Colonic mucosa (tissue), 4 donors: ENCODE measurements at regions not wholly inside any gene's neighbourhood (a gene's known extent, or its start where the extent isn't known, plus 50 kb on each side); places are given as distances from the start of the nearest gene placed in this dataset.

Experiments
- DNase-seq: peaks from one replicate; pipeline ENCODE4 v3.0.0-alpha.2; 2020
- H3K27ac ChIP-seq: fragments of 200-600 bp; one replicate; pipeline ENCODE4 v1.8.0; 2021
- H3K27me3 ChIP-seq: fragments of 200-600 bp; one replicate; pipeline ENCODE4 v1.8.0; 2021
- H3K36me3 ChIP-seq: fragments of 200-600 bp; one replicate; pipeline ENCODE4 v1.8.0; 2021
- H3K4me1 ChIP-seq: fragments of 200-600 bp; one replicate; pipeline ENCODE4 v1.8.0; 2021; ENCODE audit warnings: mild to moderate bottlenecking
- H3K4me3 ChIP-seq: fragments of 200-600 bp; one replicate; pipeline ENCODE4 v1.8.0; 2021
- H3K9ac ChIP-seq, 2 donors: one replicate each; pipeline ENCODE4 v1.7.0; 2013; ENCODE audit warnings: control low read depth in 2 of 2, low read depth in 2 of 2, low read length in 2 of 2
- H3K9me3 ChIP-seq: fragments of 200-600 bp; one replicate; pipeline ENCODE4 v1.8.0; 2021
- intact Hi-C: fragments of 100-400 bp; cut with DNase I; formaldehyde crosslinking; loops from one replicate; pipeline ENCODE4 v1.14.1; 2022
- TF ChIP-seq, protein P1 (sequence below): fragments of 200-600 bp; IDR thresholded peaks from one replicate; pipeline ENCODE4 v1.8.0; 2022; ENCODE audit warnings: antibody characterized with exemption, mild to moderate bottlenecking
- donor health status: healthy.
- donor health status: DM: no; HTN: no; CAD: no.
- donor health status: DM: no; HTN: no; CAD: no.

DNA sequence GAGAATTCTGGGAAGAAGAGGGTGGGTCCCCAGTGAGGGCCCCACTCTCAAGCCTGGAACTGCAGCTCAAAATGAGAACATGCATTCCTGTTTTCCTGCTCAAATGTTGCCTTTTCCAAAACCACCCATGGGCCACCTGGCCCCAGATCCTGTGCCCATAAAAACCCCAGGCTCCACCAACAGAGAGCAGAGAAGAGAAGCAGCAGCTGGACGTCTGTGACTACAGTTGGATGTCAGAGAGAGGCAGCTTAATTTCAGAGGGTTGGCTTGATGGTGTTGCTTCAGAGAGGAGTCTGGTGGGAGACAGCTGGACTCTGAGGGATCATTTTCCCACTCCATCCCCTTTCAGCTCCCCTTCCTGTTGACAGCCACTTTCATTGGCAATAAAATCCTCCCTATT is 256.4 kb downstream of the FZD1 start:
- TF ChIP-seq, protein P1, sequence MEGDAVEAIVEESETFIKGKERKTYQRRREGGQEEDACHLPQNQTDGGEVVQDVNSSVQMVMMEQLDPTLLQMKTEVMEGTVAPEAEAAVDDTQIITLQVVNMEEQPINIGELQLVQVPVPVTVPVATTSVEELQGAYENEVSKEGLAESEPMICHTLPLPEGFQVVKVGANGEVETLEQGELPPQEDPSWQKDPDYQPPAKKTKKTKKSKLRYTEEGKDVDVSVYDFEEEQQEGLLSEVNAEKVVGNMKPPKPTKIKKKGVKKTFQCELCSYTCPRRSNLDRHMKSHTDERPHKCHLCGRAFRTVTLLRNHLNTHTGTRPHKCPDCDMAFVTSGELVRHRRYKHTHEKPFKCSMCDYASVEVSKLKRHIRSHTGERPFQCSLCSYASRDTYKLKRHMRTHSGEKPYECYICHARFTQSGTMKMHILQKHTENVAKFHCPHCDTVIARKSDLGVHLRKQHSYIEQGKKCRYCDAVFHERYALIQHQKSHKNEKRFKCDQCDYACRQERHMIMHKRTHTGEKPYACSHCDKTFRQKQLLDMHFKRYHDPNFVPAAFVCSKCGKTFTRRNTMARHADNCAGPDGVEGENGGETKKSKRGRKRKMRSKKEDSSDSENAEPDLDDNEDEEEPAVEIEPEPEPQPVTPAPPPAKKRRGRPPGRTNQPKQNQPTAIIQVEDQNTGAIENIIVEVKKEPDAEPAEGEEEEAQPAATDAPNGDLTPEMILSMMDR, result no peak

DNA sequence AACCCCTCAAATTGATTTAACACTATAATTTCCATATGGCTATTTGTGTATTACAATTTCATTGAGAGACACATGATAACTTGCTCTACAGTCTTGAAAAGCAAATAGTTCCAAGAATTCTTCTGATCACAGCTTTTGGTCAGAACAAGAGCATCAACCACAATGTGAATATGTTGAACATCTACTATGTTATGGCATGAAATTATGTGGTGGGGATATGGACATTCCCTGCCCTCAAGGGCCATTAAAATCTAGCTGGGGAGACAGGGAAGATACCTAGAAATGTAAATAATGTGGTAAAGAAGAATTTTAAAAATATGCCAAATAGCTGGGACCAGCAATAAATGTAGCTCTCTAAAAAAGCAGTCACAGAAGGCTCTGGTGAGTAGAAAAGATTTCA is 262.2 kb downstream of the FZD1 start:
- Histone ChIP-seq H3K9ac (no peak overlapping the region), H3K27me3 (no peaks in the 10 kb centered on the region), H3K4me3 (no peak overlapping the region), H3K4me1 (no peaks in the 10 kb centered on the region), H3K27ac (no peak overlapping the region), H3K9me3 (no peaks in the 10 kb centered on the region), H3K36me3 (no peaks in the 10 kb centered on the region)
- DNase-seq, result no peak
- intact Hi-C loops, result no loop called here
- TF ChIP-seq, protein P1, result no peak

More for the DNA sequence above, 256.4 kb downstream of the FZD1 start:
- Histone ChIP-seq H3K27ac (no peak overlapping the region), H3K36me3 (no peaks in the 10 kb centered on the region), H3K4me3 (no peak overlapping the region), H3K9me3 (no peaks in the 10 kb centered on the region), H3K27me3 (no peaks in the 10 kb centered on the region), H3K4me1 (no peaks in the 10 kb centered on the region), H3K9ac (no peak overlapping the region)
- intact Hi-C loops, result no loop called here
- DNase-seq, result no peak

DNA sequence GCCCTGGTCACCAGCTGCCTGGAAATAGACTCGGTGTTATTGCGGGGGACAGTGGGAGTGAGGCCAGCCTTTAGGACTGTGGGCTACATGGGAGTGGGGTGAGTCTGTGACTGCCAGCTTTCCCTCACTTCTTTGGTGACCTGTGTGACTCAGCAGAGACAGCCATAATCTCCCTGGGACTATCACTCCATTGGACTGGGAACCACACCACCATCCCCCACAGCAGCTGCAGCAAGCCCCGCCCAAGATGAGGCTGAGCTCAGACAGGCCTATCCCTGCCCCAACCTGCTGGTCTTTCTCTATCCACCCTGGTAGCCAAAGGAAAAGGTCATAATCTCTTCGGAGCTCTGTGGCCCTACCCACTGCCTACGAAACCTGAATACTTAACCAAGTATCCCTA is 263.2 kb downstream of the FZD1 start:
- Histone ChIP-seq H3K27ac (no peak overlapping the region), H3K9ac (no peak overlapping the region), H3K9me3 (no peaks in the 10 kb centered on the region), H3K4me1 (no peaks in the 10 kb centered on the region), H3K36me3 (no peaks in the 10 kb centered on the region), H3K4me3 (no peak overlapping the region), H3K27me3 (no peaks in the 10 kb centered on the region)
- DNase-seq, result no peak
- intact Hi-C loops, result no loop called here
- TF ChIP-seq, protein P1, result no peak

DNA sequence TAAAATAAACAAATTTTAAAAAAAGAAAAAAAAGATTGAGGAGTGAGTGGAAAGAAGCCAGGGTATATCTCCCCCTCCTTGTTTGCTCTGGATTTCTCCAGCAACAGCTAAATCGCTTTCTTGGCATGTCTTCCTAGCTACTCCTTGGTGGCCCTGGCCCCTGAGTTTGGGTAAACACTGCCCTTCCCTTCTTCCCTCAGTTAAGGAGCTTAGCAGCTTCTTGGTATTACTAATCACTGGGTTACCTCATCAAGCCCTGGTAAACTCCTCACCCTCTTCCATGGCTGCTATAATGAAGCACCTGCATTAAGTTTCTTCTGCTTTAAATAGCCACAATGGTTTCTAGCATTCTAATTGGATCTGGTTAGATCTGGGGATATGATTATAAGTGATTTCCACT is 269.8 kb downstream of the FZD1 start:
- H3K4me1 ChIP-seq, result no peaks in the 10 kb centered on the region
- no peak overlapping the region for H3K4me3 ChIP-seq
- TF ChIP-seq, protein P1, result no peak
- H3K36me3 ChIP-seq, result no peaks in the 10 kb centered on the region
- no peak overlapping the region for H3K9ac ChIP-seq
- H3K9me3 ChIP-seq, result no peaks in the 10 kb centered on the region
- intact Hi-C loops, result no loop called here
- no peak overlapping the region for H3K27ac ChIP-seq
- DNase-seq, result no peak
- no peaks in the 10 kb centered on the region for H3K27me3 ChIP-seq

DNA sequence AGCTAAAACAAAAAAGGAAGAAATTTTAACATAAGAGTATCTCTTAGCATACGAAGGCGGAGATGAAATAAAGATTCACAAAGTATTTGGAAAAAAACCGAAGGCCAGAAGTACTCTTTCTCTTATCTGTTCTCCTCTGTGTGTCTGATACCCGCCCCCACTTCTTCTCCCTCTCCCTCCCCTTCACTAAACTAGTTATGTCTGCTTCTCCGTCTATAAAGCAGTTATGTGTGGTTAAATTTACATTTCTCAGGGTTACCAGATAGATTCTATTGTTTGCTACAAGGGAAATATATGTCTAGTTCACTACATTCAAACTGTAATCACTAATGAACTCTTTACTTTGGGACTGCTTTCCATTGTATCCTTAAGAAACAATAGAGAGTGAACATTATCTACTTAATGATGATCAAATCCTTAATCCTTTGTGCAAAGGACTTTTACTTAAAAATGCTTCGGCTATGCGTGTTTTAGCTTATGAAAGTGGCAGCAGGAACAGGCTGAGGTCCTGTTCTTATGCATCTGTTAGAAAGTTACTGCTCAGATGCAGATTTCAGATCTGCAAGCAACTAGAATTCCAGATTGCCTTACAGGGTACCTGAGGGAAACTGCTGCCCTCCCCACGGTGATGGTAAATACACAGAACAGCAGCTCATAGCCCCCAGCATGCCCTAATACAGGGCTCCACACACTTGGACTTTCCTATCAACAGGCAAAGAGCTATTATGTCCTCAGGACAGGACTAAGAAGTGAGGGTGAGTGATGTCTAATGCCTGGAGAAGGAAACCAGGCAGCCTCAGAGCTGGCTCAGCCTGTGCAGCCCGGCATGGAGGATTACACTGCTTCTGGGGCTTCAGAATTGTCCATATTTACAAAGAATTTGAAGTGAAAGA is 273.3 kb downstream of the FZD1 start:
- Histone ChIP-seq H3K4me3 (no peak overlapping the region), H3K9ac (no peak overlapping the region), H3K27ac (no peak overlapping the region), H3K9me3 (no peaks in the 10 kb centered on the region), H3K36me3 (no peaks in the 10 kb centered on the region), H3K27me3 (no peaks in the 10 kb centered on the region), H3K4me1 (no peaks in the 10 kb centered on the region)
- intact Hi-C loops, result no loop called here
- TF ChIP-seq, protein P1, result no peak
- DNase-seq, result no peak
